ENCODE measurements at regions not wholly inside any gene's neighbourhood (a gene's known extent, or its start where the extent isn't known, plus 50 kb on each side); places are given as distances from the start of the nearest gene placed in this dataset.

GRCh38 chr5:74407701-74408100 lies 232.8 kb downstream of the ENC1 start:
- DNase-seq (ENCODE audit: low spot score), result no peak
- Mint-ChIP-seq H3K27ac (no peak overlapping the region), H3K4me1 (ENCODE audit: low read depth) (peaks cover under 1% of the 10 kb centered on the region), H3K27me3 (ENCODE audit: insufficient read depth) (peaks cover 17% of the 10 kb centered on the region), H3K36me3 (ENCODE audit: low read depth) (no peaks in the 10 kb centered on the region), H3K9me3 (no peaks in the 10 kb centered on the region), H3K4me3 (no peak overlapping the region)
- intact Hi-C loops (cut with micrococcal nuclease), result no loop called here

GRCh38 chr5:74406844-74407243 lies 233.7 kb downstream of the ENC1 start:
- Mint-ChIP-seq H3K4me1 (ENCODE audit: low read depth) (peaks cover 4% of the 10 kb centered on the region), H3K36me3 (ENCODE audit: low read depth) (no peaks in the 10 kb centered on the region), H3K4me3 (no peak overlapping the region), H3K27ac (no peak overlapping the region), H3K27me3 (ENCODE audit: insufficient read depth) (peaks cover 16% of the 10 kb centered on the region), H3K9me3 (no peaks in the 10 kb centered on the region)
- intact Hi-C loops (cut with micrococcal nuclease), result no loop called here
- DNase-seq (ENCODE audit: low spot score), result no peak

GRCh38 chr5:74405593-74405992 lies 234.9 kb downstream of the ENC1 start:
- Mint-ChIP-seq H3K4me1 (ENCODE audit: low read depth) (peaks cover 4% of the 10 kb centered on the region), H3K27ac (no peak overlapping the region), H3K9me3 (no peaks in the 10 kb centered on the region), H3K36me3 (ENCODE audit: low read depth) (no peaks in the 10 kb centered on the region), H3K4me3 (no peak overlapping the region), H3K27me3 (ENCODE audit: insufficient read depth) (peaks cover 15% of the 10 kb centered on the region)
- DNase-seq (ENCODE audit: low spot score), result no peak
- intact Hi-C loops (cut with micrococcal nuclease), result no loop called here

- H3K9me3 Mint-ChIP-seq, result no peaks in the 10 kb centered on the region
- H3K4me3 Mint-ChIP-seq, result no peak overlapping the region
- peaks cover 15% of the 10 kb centered on the region for H3K27me3 Mint-ChIP-seq (ENCODE audit: insufficient read depth)
- DNase-seq (ENCODE audit: low spot score), result no peak
- intact Hi-C loops (cut with micrococcal nuclease), result no loop called here
- H3K27ac Mint-ChIP-seq, result no peak overlapping the region
- H3K36me3 Mint-ChIP-seq (ENCODE audit: low read depth), result no peaks in the 10 kb centered on the region
- peaks cover 4% of the 10 kb centered on the region for H3K4me1 Mint-ChIP-seq (ENCODE audit: low read depth)
These were observed 235.7 kb downstream of the ENC1 start for GRCh38 chr5:74404574-74405508.

GRCh38 chr5:74403771-74404170 lies 236.8 kb downstream of the ENC1 start:
- no peaks in the 10 kb centered on the region for H3K36me3 Mint-ChIP-seq (ENCODE audit: low read depth)
- H3K27me3 Mint-ChIP-seq (ENCODE audit: insufficient read depth), result peaks cover 8% of the 10 kb centered on the region
- intact Hi-C loops (cut with micrococcal nuclease), result no loop called here
- no peak overlapping the region for H3K27ac Mint-ChIP-seq
- H3K4me1 Mint-ChIP-seq (ENCODE audit: low read depth), result peaks cover 4% of the 10 kb centered on the region
- H3K4me3 Mint-ChIP-seq, result no peak overlapping the region
- no peak for DNase-seq (ENCODE audit: low spot score)
- H3K9me3 Mint-ChIP-seq, result no peaks in the 10 kb centered on the region

GRCh38 chr5:74402553-74402952 lies 238.0 kb downstream of the ENC1 start:
- Mint-ChIP-seq H3K9me3 (no peaks in the 10 kb centered on the region), H3K27ac (no peak overlapping the region), H3K36me3 (ENCODE audit: low read depth) (no peaks in the 10 kb centered on the region), H3K4me1 (ENCODE audit: low read depth) (peaks cover 4% of the 10 kb centered on the region), H3K4me3 (no peak overlapping the region), H3K27me3 (ENCODE audit: insufficient read depth) (peaks cover 5% of the 10 kb centered on the region)
- intact Hi-C loops (cut with micrococcal nuclease), result no loop called here
- no peak for DNase-seq (ENCODE audit: low spot score)

- Mint-ChIP-seq H3K27me3 (ENCODE audit: insufficient read depth) (peaks cover 4% of the 10 kb centered on the region), H3K27ac (no peak overlapping the region), H3K36me3 (ENCODE audit: low read depth) (no peaks in the 10 kb centered on the region), H3K4me3 (no peak overlapping the region), H3K9me3 (no peaks in the 10 kb centered on the region), H3K4me1 (ENCODE audit: low read depth) (peaks cover 4% of the 10 kb centered on the region)
- intact Hi-C loops (cut with micrococcal nuclease), result no loop called here
- no peak for DNase-seq (ENCODE audit: low spot score)
These were observed 238.6 kb downstream of the ENC1 start for GRCh38 chr5:74401946-74402320.

- Mint-ChIP-seq H3K4me3 (no peak overlapping the region), H3K27ac (no peak overlapping the region), H3K4me1 (ENCODE audit: low read depth) (peaks cover 4% of the 10 kb centered on the region), H3K27me3 (ENCODE audit: insufficient read depth) (peaks cover 2% of the 10 kb centered on the region), H3K9me3 (no peaks in the 10 kb centered on the region), H3K36me3 (ENCODE audit: low read depth) (no peaks in the 10 kb centered on the region)
- DNase-seq (ENCODE audit: low spot score), result no peak
- intact Hi-C loops (cut with micrococcal nuclease), result no loop called here
These were observed 239.1 kb downstream of the ENC1 start for GRCh38 chr5:74401281-74401945.

- no peak overlapping the region for H3K27ac Mint-ChIP-seq
- H3K4me1 Mint-ChIP-seq (ENCODE audit: low read depth), result peaks cover 4% of the 10 kb centered on the region
- intact Hi-C loops (cut with micrococcal nuclease), result no loop called here
- no peak overlapping the region for H3K4me3 Mint-ChIP-seq
- DNase-seq (ENCODE audit: low spot score), result no peak
- H3K36me3 Mint-ChIP-seq (ENCODE audit: low read depth), result no peaks in the 10 kb centered on the region
- peaks cover 2% of the 10 kb centered on the region for H3K27me3 Mint-ChIP-seq (ENCODE audit: insufficient read depth)
- H3K9me3 Mint-ChIP-seq, result no peaks in the 10 kb centered on the region
These were observed 240.5 kb downstream of the ENC1 start for GRCh38 chr5:74400067-74400466.

GRCh38 chr5:74396913-74397622 lies 243.5 kb downstream of the ENC1 start:
- Mint-ChIP-seq H3K9me3 (no peaks in the 10 kb centered on the region), H3K4me1 (ENCODE audit: low read depth) (peaks cover 7% of the 10 kb centered on the region), H3K27me3 (ENCODE audit: insufficient read depth) (peaks cover 2% of the 10 kb centered on the region), H3K4me3 (no peak overlapping the region), H3K36me3 (ENCODE audit: low read depth) (no peaks in the 10 kb centered on the region), H3K27ac (no peak overlapping the region)
- intact Hi-C loops (cut with micrococcal nuclease), result loop anchor here (10.0 kb wide), 1 partner anchor 248 kb away; the partner anchor contains the start of gene ENC1
- no peak for DNase-seq (ENCODE audit: low spot score)

- no peaks in the 10 kb centered on the region for H3K36me3 Mint-ChIP-seq (ENCODE audit: low read depth)
- H3K27ac Mint-ChIP-seq, result no peak overlapping the region
- H3K4me3 Mint-ChIP-seq, result no peak overlapping the region
- no peaks in the 10 kb centered on the region for H3K9me3 Mint-ChIP-seq
- peaks cover 7% of the 10 kb centered on the region for H3K4me1 Mint-ChIP-seq (ENCODE audit: low read depth)
- H3K27me3 Mint-ChIP-seq (ENCODE audit: insufficient read depth), result no peaks in the 10 kb centered on the region
- intact Hi-C loops (cut with micrococcal nuclease), result loop anchor here (10.0 kb wide), 1 partner anchor 250 kb away; the partner anchor contains the start of gene ENC1
- no peak for DNase-seq (ENCODE audit: low spot score)
These were observed 245.3 kb downstream of the ENC1 start for GRCh38 chr5:74394916-74395880.

- intact Hi-C loops (cut with micrococcal nuclease), result loop anchor here (10.0 kb wide), 1 partner anchor 250 kb away; the partner anchor contains the start of gene ENC1
- Mint-ChIP-seq H3K4me3 (no peak overlapping the region), H3K9me3 (no peaks in the 10 kb centered on the region), H3K27me3 (ENCODE audit: insufficient read depth) (peaks cover 3% of the 10 kb centered on the region), H3K27ac (no peak overlapping the region), H3K36me3 (ENCODE audit: low read depth) (no peaks in the 10 kb centered on the region), H3K4me1 (ENCODE audit: low read depth) (peaks cover 7% of the 10 kb centered on the region)
- DNase-seq (ENCODE audit: low spot score), result no peak
These were observed 246.0 kb downstream of the ENC1 start for GRCh38 chr5:74394528-74394915.

All from activated T-helper 1 cell treated with anti-CD3 and anti-CD28 coated beads, Interleukin-12 subunit alpha, Interleukin-12 subunit beta, Interleukin-2, Interleukin-4 antibody, amounts not matched to agents 30 ng/mL and 10 ng/mL and 1 ng/mL, durations not matched to agents 14 hours and 24 hours and 36 hours (primary cell).